ENCODE measurements at regions not wholly inside any gene's neighbourhood (a gene's known extent, or its start where the extent isn't known, plus 50 kb on each side); places are given as distances from the start of the nearest gene placed in this dataset.

- no peak for DNase-seq (ENCODE audit: low read depth, low spot score)
Measured at GRCh38 chr10:128421371-128422160, 295.3 kb upstream of the MKI67 start.

- DNase-seq (ENCODE audit: low read depth, low spot score) = no peak
Measured at GRCh38 chr10:128422190-128422589, 296.0 kb upstream of the MKI67 start.

- DNase-seq (ENCODE audit: low read depth, low spot score) = no peak
Measured at GRCh38 chr10:128422999-128423398, 296.8 kb upstream of the MKI67 start.

GRCh38 chr10:128429321-128429720 is 303.1 kb upstream of the MKI67 start:
- no peak for DNase-seq (ENCODE audit: low read depth, low spot score)

- DNase-seq (ENCODE audit: low read depth, low spot score) = no peak
Measured at GRCh38 chr10:128429835-128430513, 303.8 kb upstream of the MKI67 start.

- DNase-seq (ENCODE audit: low read depth, low spot score) = no peak
Measured at GRCh38 chr10:128431083-128431482, 304.9 kb upstream of the MKI67 start.

- no peak for DNase-seq (ENCODE audit: low read depth, low spot score)
Measured at GRCh38 chr10:128431506-128431905, 305.3 kb upstream of the MKI67 start.

- no peak for DNase-seq (ENCODE audit: low read depth, low spot score)
Measured at GRCh38 chr10:128432011-128432410, 305.8 kb upstream of the MKI67 start.

- no peak for DNase-seq (ENCODE audit: low read depth, low spot score)
Measured at GRCh38 chr10:128432423-128432822, 306.2 kb upstream of the MKI67 start.

GRCh38 chr10:128435811-128436210 is 309.6 kb upstream of the MKI67 start:
- DNase-seq (ENCODE audit: low read depth, low spot score) = no peak

- DNase-seq (ENCODE audit: low read depth, low spot score) = no peak
Measured at GRCh38 chr10:128437786-128438345, 311.6 kb upstream of the MKI67 start.

- DNase-seq (ENCODE audit: low read depth, low spot score) = no peak
Measured at GRCh38 chr10:128438417-128439063, 312.3 kb upstream of the MKI67 start.

GRCh38 chr10:128440513-128441160 is 314.4 kb upstream of the MKI67 start:
- DNase-seq (ENCODE audit: low read depth, low spot score) = no peak

GRCh38 chr10:128443925-128444518 is 317.8 kb upstream of the MKI67 start:
- no peak for DNase-seq (ENCODE audit: low read depth, low spot score)

GRCh38 chr10:128448796-128449195 is 322.6 kb upstream of the MKI67 start:
- no peak for DNase-seq (ENCODE audit: low read depth, low spot score)

GRCh38 chr10:128451879-128452278 is 325.7 kb upstream of the MKI67 start:
- no peak for DNase-seq (ENCODE audit: low read depth, low spot score)

GRCh38 chr10:128456271-128456670 is 330.0 kb upstream of the MKI67 start:
- no peak for DNase-seq (ENCODE audit: low read depth, low spot score)

- no peak for DNase-seq (ENCODE audit: low read depth, low spot score)
Measured at GRCh38 chr10:128457136-128457535, 330.9 kb upstream of the MKI67 start.

GRCh38 chr10:128461991-128462390 is 335.8 kb upstream of the MKI67 start:
- DNase-seq (ENCODE audit: low read depth, low spot score) = no peak

GRCh38 chr10:128462844-128463243 is 336.6 kb upstream of the MKI67 start:
- no peak for DNase-seq (ENCODE audit: low read depth, low spot score)

GRCh38 chr10:128463991-128464760 is 338.0 kb upstream of the MKI67 start:
- DNase-seq (ENCODE audit: low read depth, low spot score) = peak; percentile 38
